HG03095 (cell line): ENCODE measurements at regions not wholly inside any gene's neighbourhood (a gene's known extent, or its start where the extent isn't known, plus 50 kb on each side); places are given as distances from the start of the nearest gene placed in this dataset.
"Not testable (repeated sequence)": the region's sequence is repeated elsewhere in the genome, so short reads cannot be mapped to it uniquely, and the experiment has no call there.

Experiments
- ATAC-seq: cut with Tn5 transposase; IDR thresholded peaks from one replicate; pipeline ENCODE4 v1.9.1; 2021; ENCODE audit warnings: moderate library complexity; ENCODE audit not compliant: unreplicated experiment

DNA sequence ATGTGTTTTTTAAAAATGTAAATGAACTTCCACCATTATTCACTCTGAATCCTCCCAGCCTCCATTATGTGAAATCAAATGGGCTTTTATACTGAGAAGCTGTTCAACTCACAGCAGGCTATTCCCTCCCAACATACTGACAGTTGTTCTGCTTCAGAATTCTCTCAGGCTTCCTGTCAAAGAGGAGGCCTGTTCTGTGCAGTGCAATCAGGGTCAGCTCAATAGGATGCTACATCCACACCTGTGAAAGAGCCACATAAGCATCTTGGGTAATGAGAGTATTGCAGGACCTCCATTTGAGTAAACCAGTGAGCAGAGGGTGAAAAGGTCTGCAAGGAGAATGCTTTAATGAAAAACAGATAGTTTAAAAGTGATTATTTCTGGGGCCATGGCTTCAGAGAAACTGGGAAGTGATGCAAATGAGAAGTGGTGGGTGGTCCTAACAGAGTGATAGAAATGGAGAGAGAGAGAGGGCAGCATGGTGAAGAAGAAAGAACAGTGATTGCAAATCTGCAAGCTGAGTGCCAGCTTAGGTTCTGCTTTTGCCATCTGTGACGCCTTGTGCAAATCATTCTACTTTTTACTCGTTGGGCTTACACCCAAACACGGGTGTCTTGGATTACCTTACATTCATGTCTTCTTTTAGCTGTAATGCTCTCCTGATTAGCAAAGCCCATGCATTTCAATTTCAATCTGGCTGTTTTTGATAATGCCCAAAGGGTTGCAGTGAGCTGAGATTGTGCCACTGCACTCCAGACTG, 202.5 kb upstream of the NMUR2 start:
- no peak for ATAC-seq

GRCh38 chr5:152608458-152608857, 203.4 kb upstream of the NMUR2 start:
- ATAC-seq = no peak

- no peak for ATAC-seq
These were observed 214.7 kb upstream of the NMUR2 start for GRCh38 chr5:152619756-152620155.

DNA sequence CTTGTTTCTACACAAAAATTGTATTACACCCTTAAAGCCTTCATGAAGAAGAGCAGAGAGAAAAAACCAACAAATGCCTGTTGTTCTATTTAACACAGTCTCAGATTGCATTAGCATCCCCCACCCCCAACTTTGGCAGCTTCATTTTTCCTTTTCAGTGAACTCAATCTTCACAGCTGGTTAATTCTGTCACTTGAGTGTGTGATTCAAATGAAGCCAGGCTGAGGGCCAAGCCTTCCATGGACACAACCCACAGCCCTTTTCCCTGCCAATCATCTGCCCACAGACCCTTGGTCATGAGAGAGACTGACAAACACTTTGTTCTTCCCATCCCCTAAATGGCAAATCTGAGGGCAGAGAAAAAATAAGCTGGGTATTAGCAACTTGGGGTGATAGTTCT, 217.5 kb upstream of the NMUR2 start:
- ATAC-seq = no peak

GRCh38 chr5:152623951-152624350, 218.9 kb upstream of the NMUR2 start:
- ATAC-seq = no peak

DNA sequence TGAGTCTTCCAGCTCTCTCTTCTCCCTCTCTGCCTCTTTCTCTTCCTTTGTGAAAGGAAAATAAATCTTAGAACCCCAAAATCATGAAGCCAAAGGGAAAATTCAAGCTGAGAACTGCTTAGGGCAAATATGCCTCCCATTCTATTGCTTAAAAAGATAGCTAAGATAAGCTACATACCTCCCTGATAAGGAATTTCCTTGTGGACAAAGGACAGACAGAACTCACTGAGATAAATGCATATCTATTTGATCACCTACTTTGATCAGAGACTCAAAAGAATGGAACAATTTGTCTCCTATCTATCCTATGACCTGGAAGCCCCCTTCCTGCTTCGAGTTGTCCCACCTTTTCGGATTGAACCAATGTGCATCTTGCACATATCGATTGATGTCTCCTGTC, 220.6 kb upstream of the NMUR2 start:
- ATAC-seq = no peak

DNA sequence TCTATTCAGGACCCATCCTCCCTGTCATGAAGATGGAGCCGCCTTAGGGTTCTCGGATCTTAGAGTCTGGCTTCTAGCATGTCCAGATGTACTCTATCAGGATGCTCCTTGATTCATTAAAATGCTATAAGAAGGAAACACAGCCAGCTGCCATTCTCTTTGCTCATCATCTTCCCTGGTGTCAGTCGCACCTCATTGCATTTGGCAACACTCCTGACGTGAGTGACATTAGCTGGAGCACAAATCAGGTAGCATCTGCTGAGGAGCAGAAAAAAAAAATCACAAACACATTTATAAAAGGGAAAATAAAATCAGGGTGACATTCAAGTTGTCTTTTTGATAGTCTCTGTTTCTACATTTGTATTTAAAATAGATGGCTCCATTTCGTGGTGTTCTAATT, 226.1 kb upstream of the NMUR2 start:
- ATAC-seq = no peak

GRCh38 chr5:152632360-152632759, 227.3 kb upstream of the NMUR2 start:
- ATAC-seq = no peak

- ATAC-seq = no peak
These were observed 229.5 kb upstream of the NMUR2 start for GRCh38 chr5:152634586-152634985.

DNA sequence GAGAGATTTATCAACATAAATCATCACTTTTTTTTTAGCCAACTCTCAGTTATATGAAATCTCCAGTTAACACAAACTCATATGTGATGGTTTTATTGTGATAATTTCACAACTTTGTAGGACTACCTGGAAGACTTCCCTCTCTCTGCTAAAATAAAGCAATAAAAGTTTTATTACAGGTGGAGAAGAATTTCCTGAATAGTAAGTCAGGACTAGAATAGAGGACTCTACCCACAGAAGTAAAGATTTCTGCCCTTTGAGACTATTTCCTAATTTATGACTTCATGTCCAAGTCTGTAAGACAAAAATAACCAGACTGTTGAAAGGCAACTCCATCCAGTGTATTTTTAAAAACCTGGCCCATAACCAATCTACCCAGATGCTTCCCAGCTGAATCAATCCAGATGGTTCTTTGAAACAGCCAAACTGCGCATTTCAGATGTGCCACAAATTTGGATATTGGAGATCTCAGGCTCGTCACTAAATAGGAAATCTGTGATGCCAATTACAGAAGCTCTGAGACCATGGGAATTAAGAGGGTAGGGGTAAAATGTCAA, 234.0 kb upstream of the NMUR2 start:
- no peak for ATAC-seq

GRCh38 chr5:152641970-152642805, 237.1 kb upstream of the NMUR2 start:
- no peak for ATAC-seq

DNA sequence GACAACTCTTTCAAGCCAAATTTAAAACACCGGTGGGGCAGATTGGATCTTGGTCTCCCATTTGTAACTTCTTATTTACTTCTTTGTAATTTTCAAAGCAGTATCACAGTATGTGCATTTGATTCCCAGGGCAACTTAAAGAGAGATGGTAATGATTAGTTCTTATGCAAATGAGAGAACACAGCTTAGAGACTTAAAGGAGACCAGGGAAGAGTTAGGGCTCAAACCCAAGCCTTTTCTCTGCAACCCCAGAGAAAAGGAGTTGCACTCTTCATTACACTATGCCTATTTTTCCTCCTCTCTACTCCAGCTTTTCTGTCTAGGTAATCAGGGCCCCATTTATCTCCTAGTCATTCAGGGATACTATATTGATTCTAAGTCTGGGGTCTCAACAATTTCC, 237.8 kb upstream of the NMUR2 start:
- no peak for ATAC-seq

DNA sequence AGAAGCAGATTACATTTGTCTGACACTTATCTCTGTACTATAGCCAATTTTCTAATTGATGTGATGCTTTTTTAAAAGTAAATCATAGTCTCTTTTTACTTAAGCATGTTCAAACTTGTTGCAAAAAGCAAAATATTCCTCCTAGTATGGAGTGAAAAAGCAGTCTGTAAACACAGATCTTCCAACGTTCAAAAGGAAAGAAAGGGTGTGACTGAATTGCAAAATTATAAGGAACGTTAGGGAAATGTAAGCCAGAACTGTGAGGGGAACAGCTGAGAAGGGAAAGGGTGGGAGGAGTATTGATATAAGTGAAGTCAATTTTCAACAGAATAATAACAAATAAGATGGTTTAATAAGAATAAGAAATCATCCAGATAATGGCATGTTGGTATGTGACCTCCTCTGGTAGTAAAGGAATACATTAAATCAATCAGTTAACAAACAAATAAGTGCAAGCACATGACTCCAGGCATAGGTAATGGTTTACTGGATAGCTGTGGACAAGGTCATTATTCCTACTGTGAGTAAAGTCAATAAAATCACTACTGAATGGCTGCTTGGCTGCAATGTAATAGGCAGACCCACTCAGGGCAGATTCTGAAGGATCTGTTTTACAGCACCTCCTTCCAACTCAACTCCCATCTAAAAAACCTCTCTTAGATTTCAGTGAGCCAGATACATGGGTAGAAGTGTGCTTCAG, 239.1 kb upstream of the NMUR2 start:
- no peak for ATAC-seq

DNA sequence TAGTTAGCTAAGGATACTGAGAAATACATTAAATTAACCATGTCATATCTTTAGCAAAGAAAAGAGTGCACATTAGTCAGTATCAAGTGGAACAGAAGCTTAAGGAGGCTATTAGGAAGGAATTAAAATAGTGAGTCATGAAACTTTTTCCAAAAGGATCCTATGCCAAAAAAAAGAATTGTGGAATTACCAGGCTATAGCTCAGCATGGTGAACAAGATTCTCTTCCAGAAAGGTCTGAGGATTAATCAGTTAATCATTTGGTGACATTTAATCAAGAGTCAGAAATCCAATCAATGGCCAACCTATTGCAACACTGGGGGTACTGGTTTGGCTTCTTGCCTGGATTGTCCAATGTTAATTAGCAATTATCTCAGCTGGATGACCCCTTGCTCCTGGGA, 244.5 kb upstream of the NMUR2 start:
- no peak for ATAC-seq

DNA sequence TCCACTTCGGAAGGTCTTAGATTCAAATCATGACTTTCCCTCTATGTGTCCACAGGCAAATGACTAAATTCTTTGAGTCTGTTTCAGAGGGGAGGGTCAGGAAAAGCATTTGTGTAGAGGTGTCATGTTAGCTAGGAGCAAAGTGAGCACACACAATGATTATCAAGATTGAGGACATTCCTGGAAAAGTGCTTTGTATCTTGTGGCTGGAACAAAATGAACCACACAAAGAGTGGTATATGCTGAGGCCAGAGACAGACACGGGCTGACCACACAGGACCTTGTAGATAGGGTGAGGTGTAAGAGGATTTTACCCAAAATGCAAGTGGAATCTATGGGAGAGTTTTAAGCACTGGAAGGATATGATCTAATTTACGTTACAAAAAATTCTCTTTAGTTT, 245.3 kb upstream of the NMUR2 start:
- no peak for ATAC-seq

DNA sequence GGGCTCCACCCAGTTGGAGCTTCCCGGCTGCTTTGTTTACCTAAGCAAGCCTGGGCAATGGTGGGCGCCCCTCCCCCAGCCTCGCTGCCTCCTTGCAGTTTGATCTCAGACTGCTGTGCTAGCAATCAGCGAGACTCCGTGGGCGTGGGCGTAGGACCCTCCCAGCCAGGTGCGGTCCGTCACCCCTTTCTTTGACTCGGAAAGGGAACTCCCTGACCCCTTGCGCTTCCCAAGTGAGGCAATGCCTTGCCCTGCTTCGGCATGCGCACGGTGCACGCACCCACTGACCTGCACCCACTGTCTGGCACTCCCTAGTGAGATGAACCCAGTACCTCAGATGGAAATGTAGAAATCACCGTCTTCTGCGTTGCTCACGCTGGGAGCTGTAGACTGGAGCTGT, 254.4 kb upstream of the NMUR2 start:
- not testable (repeated sequence) for ATAC-seq

DNA sequence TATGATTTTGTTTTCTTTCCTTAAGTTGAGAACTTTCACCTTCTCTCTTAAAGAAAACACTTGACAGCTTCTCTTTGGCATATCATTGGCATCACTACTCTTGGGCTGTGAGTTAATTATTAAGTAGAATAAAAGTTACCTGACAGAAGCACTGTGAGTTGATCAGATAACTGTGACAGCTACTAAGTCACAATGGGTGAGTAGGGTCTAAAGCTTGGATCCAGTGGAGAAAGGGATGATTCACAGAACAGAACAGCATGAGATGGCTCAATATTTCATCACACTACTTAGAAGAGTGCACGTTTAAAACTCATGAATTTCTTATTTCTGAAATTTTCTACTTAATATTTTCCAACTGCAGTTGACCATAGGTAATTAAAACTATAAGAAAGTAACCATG, 268.5 kb upstream of the NMUR2 start:
- no peak for ATAC-seq

DNA sequence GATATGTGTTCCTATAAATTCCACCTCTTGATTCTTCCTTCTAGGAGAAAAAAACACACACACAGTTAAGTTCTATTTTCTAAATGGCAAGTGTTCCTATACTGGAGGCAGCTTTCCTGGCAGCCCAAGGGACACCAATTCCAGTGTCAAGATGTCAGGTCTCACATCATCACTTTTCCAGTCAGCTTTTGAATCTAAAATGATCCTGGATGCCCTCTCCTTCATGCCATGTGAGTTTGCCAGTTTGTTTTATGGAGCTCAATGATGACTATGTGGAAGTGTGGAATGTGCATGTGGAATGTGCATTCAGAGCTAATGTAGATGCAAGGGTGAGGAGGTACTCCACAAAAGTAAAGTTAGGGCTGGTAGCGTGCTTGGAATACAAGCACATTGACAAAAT, 269.3 kb upstream of the NMUR2 start:
- ATAC-seq = no peak

- ATAC-seq = no peak
These were observed 271.1 kb upstream of the NMUR2 start for GRCh38 chr5:152676196-152676595.

DNA sequence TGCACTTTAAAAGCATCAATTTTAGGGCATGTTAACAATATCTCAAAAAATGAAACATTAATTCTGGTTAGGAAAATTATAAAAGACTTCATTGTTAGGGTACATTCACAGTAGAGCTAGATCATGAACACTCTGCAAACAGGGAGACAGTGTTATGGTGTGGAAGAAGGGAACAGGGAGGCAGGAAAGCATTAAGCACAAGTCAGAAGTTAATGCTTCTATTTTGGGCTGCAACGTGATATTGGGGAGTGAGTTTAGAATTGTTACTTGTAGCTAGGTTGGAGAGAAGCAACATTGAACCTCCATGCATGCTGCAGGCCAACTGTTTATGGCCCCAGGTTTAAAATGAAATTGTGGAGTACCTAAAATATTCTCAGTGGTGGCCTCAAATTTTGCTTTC, 278.1 kb upstream of the NMUR2 start:
- ATAC-seq = no peak

- no peak for ATAC-seq
These were observed 281.9 kb upstream of the NMUR2 start for GRCh38 chr5:152686931-152687330.
